Duodenal mucosa (tissue), 2 donors: ENCODE measurements at regions not wholly inside any gene's neighbourhood (a gene's known extent, or its start where the extent isn't known, plus 50 kb on each side); places are given as distances from the start of the nearest gene placed in this dataset.
A peak's percentile ranks its signal among the peaks of the same experiment; 100 is the strongest.
"Not testable (repeated sequence)": the region's sequence is repeated elsewhere in the genome, so short reads cannot be mapped to it uniquely, and the experiment has no call there.

Experiments
- H3K27ac ChIP-seq: one replicate; pipeline ENCODE4 v1.7.0; 2013; ENCODE audit warnings: low read depth, low read length
- H3K27me3 ChIP-seq, 2 donors: one replicate each; pipeline ENCODE4 v1.7.0; 2013; ENCODE audit warnings: low read length in 2 of 2, control low read depth in 1 of 2; ENCODE audit not compliant: insufficient read depth in 2 of 2, control insufficient read depth in 1 of 2
- H3K36me3 ChIP-seq, 2 donors: one replicate each; pipeline ENCODE4 v1.7.0; 2013; ENCODE audit warnings: low read length in 2 of 2, control low read depth in 1 of 2; ENCODE audit not compliant: insufficient read depth in 2 of 2, control insufficient read depth in 1 of 2
- H3K4me1 ChIP-seq, 2 donors: one replicate each; pipeline ENCODE4 v1.7.0; 2013; ENCODE audit warnings: low read length in 2 of 2, control low read depth in 1 of 2; ENCODE audit not compliant: insufficient read depth in 2 of 2, control insufficient read depth in 1 of 2
- H3K4me3 ChIP-seq, 2 donors: one replicate each; pipeline ENCODE4 v1.7.0; 2013; ENCODE audit warnings: low read length in 2 of 2, low read depth in 1 of 2
- H3K9ac ChIP-seq, 2 donors: one replicate each; pipeline ENCODE4 v1.7.0; 2013; ENCODE audit warnings: low read length in 2 of 2, low read depth in 1 of 2
- H3K9me3 ChIP-seq, 2 donors: one replicate each; pipeline ENCODE4 v1.7.0; 2013; ENCODE audit warnings: low read length in 2 of 2, control low read depth in 1 of 2; ENCODE audit not compliant: control insufficient read depth in 1 of 2

GRCh38 chr4:123649645-123650391 is 253.2 kb downstream of the SPRY1 start:
- Histone ChIP-seq H3K4me3 (peak overlapping the region; percentile 42 to 50), H3K4me1 (peaks cover 18 to 41% of the 10 kb centered on the region in 2 donors), H3K9me3 (no peaks in the 10 kb centered on the region), H3K27ac (peak overlapping the region; percentile 28), H3K36me3 (no peaks in the 10 kb centered on the region), H3K9ac (no peak overlapping the region), H3K27me3 (no peaks in the 10 kb centered on the region)

GRCh38 chr4:123651066-123651465 is 254.5 kb downstream of the SPRY1 start:
- Histone ChIP-seq H3K9ac (no peak overlapping the region), H3K9me3 (peaks cover 0 to 1% of the 10 kb centered on the region in 2 donors), H3K4me1 (peaks cover 18 to 41% of the 10 kb centered on the region in 2 donors), H3K36me3 (no peaks in the 10 kb centered on the region), H3K4me3 (no peak overlapping the region), H3K27me3 (no peaks in the 10 kb centered on the region), H3K27ac (no peak overlapping the region)

GRCh38 chr4:123651536-123652180 is 255.1 kb downstream of the SPRY1 start:
- Histone ChIP-seq H3K4me3 (no peak overlapping the region), H3K27ac (no peak overlapping the region), H3K27me3 (no peaks in the 10 kb centered on the region), H3K9me3 (peaks cover 4 to 7% of the 10 kb centered on the region in 2 donors), H3K36me3 (no peaks in the 10 kb centered on the region), H3K4me1 (peaks cover 18 to 41% of the 10 kb centered on the region in 2 donors), H3K9ac (no peak overlapping the region)

- Histone ChIP-seq H3K36me3 (no peaks in the 10 kb centered on the region), H3K27ac (no peak overlapping the region), H3K27me3 (no peaks in the 10 kb centered on the region), H3K4me3 (peak overlapping the region in 1 of 2 donors; percentile 3), H3K9ac (no peak overlapping the region), H3K4me1 (peaks cover 18 to 41% of the 10 kb centered on the region in 2 donors), H3K9me3 (peaks cover 4 to 14% of the 10 kb centered on the region in 2 donors)
Observed at GRCh38 chr4:123652476-123652875, 255.9 kb downstream of the SPRY1 start.

GRCh38 chr4:123653236-123653635 is 256.6 kb downstream of the SPRY1 start:
- Histone ChIP-seq H3K27me3 (no peaks in the 10 kb centered on the region), H3K9me3 (peaks cover 4 to 14% of the 10 kb centered on the region in 2 donors), H3K9ac (no peak overlapping the region), H3K36me3 (no peaks in the 10 kb centered on the region), H3K4me3 (no peak overlapping the region), H3K4me1 (peaks cover 18 to 41% of the 10 kb centered on the region in 2 donors), H3K27ac (no peak overlapping the region)

- H3K4me3 ChIP-seq, H3K36me3 ChIP-seq, H3K27ac ChIP-seq, H3K9ac ChIP-seq, H3K27me3 ChIP-seq: not testable (repeated sequence)
- Histone ChIP-seq H3K4me1 (peaks cover 5 to 22% of the 10 kb centered on the region in 2 donors), H3K9me3 (peaks cover 4 to 14% of the 10 kb centered on the region in 2 donors)
Observed at GRCh38 chr4:123656746-123657294, 260.2 kb downstream of the SPRY1 start.

GRCh38 chr4:123657606-123658005 is 261.0 kb downstream of the SPRY1 start:
- H3K36me3 ChIP-seq, H3K4me3 ChIP-seq, H3K27me3 ChIP-seq, H3K9ac ChIP-seq, H3K27ac ChIP-seq: not testable (repeated sequence)
- H3K9me3 ChIP-seq, result peaks cover 4 to 14% of the 10 kb centered on the region in 2 donors
- H3K4me1 ChIP-seq, result peaks cover 5 to 14% of the 10 kb centered on the region in 2 donors

- Histone ChIP-seq H3K27ac (no peak overlapping the region), H3K9ac (no peak overlapping the region), H3K36me3 (no peaks in the 10 kb centered on the region), H3K27me3 (no peaks in the 10 kb centered on the region), H3K4me3 (no peak overlapping the region), H3K4me1 (peaks cover 5 to 14% of the 10 kb centered on the region in 2 donors), H3K9me3 (peaks cover 4 to 14% of the 10 kb centered on the region in 2 donors)
Observed at GRCh38 chr4:123659262-123659661, 262.7 kb downstream of the SPRY1 start.

GRCh38 chr4:123659730-123660129 is 263.1 kb downstream of the SPRY1 start:
- Histone ChIP-seq H3K27me3 (no peaks in the 10 kb centered on the region), H3K36me3 (no peaks in the 10 kb centered on the region), H3K4me3 (no peak overlapping the region), H3K9ac (no peak overlapping the region), H3K4me1 (peaks cover 5 to 14% of the 10 kb centered on the region in 2 donors), H3K27ac (no peak overlapping the region), H3K9me3 (peaks cover 4 to 14% of the 10 kb centered on the region in 2 donors)

GRCh38 chr4:123661080-123661737 is 264.6 kb downstream of the SPRY1 start:
- Histone ChIP-seq H3K9ac (no peak overlapping the region), H3K36me3 (no peaks in the 10 kb centered on the region), H3K4me3 (no peak overlapping the region), H3K4me1 (peaks cover 5 to 14% of the 10 kb centered on the region in 2 donors), H3K27ac (no peak overlapping the region), H3K27me3 (no peaks in the 10 kb centered on the region), H3K9me3 (peaks cover 3 to 11% of the 10 kb centered on the region in 2 donors)
